ENCODE measurements at regions not wholly inside any gene's neighbourhood (a gene's known extent, or its start where the extent isn't known, plus 50 kb on each side); places are given as distances from the start of the nearest gene placed in this dataset.

GRCh38 chr12:14164266-14164665, 182.9 kb upstream of the GRIN2B start:
- H3K36me3 Mint-ChIP-seq: no peaks in the 10 kb centered on the region
- H3K4me3 Mint-ChIP-seq: no peak overlapping the region
- no peak overlapping the region for H3K27ac Mint-ChIP-seq
- POLR2A ChIA-PET: no interaction called here
- H3K9me3 Mint-ChIP-seq: no peaks in the 10 kb centered on the region
- TF ChIP-seq ZNF671 (CRISPR knock-in tag; IDR thresholded peaks at IDR 0.05) (no peak), ATF6 (CRISPR knock-in tag; IDR thresholded peaks at IDR 0.05) (no peak), SP1 (CRISPR knock-in tag; conservative IDR thresholded peaks at IDR 0.05) (no peak), ZNF532 (CRISPR knock-in tag; IDR thresholded peaks at IDR 0.05; ENCODE audit: borderline replicate concordance) (no peak)
- CTCF ChIA-PET: no interaction called here
- H3K27me3 Mint-ChIP-seq (ENCODE audit: low read depth): peaks cover 3% of the 10 kb centered on the region; the same call in 1 of the 2 replicates
- DNase-seq (ENCODE audit: low spot score) (no peak), ATAC-seq (no peak)
- H3K4me1 Mint-ChIP-seq: no peaks in the 10 kb centered on the region

GRCh38 chr12:14167005-14167628, 185.7 kb upstream of the GRIN2B start:
- POLR2A ChIA-PET: no interaction called here
- CTCF ChIA-PET: interaction anchor here (0.5 to 3.6 kb wide), 36 partner anchors 8 to 918 kb away, joined by 3 to 38 read pairs (median 4); partner anchors contain the start of genes ATF7IP and GRIN2B
- Mint-ChIP-seq H3K27ac (no peak overlapping the region), H3K4me1 (no peaks in the 10 kb centered on the region; the same call in 1 of the 2 replicates), H3K36me3 (no peaks in the 10 kb centered on the region), H3K27me3 (ENCODE audit: low read depth) (peaks cover 6% of the 10 kb centered on the region), H3K9me3 (no peaks in the 10 kb centered on the region), H3K4me3 (no peak overlapping the region)
- peak; percentile 61 for DNase-seq (ENCODE audit: low spot score)
- ATAC-seq: peak; percentile 44
- peak; percentile 76 for TF ChIP-seq CTCF (IDR thresholded peaks at IDR 0.05)
- TF ChIP-seq RORB (CRISPR knock-in tag; IDR thresholded peaks at IDR 0.05): no peak

GRCh38 chr12:14169281-14169680, 187.9 kb upstream of the GRIN2B start:
- POLR2A ChIA-PET: no interaction called here
- TF ChIP-seq AFF4 (CRISPR knock-in tag; IDR thresholded peaks at IDR 0.05; ENCODE audit: borderline replicate concordance) (no peak), ZNF138 (CRISPR knock-in tag; conservative IDR thresholded peaks at IDR 0.05) (no peak), ATF2 (CRISPR knock-in tag; IDR thresholded peaks at IDR 0.05; ENCODE audit: borderline replicate concordance, low read depth) (no peak), ZNF232 (CRISPR knock-in tag; IDR thresholded peaks at IDR 0.05) (no peak), ZNF281 (CRISPR knock-in tag; IDR thresholded peaks at IDR 0.05) (no peak), ESRRA (CRISPR knock-in tag; IDR thresholded peaks at IDR 0.05; ENCODE audit: borderline replicate concordance) (no peak)

More at GRCh38 chr12:14169281-14169680, 187.9 kb upstream of the GRIN2B start:
- no peak overlapping the region for H3K4me3 Mint-ChIP-seq
- H3K36me3 Mint-ChIP-seq: no peaks in the 10 kb centered on the region
- CTCF ChIA-PET: no interaction called here
- H3K27me3 Mint-ChIP-seq (ENCODE audit: low read depth): peaks cover 6% of the 10 kb centered on the region
- H3K9me3 Mint-ChIP-seq: no peaks in the 10 kb centered on the region
- H3K4me1 Mint-ChIP-seq: no peaks in the 10 kb centered on the region; the same call in 1 of the 2 replicates
- H3K27ac Mint-ChIP-seq: no peak overlapping the region
- DNase-seq (ENCODE audit: low spot score): no peak
- ATAC-seq: no peak
